Left renal cortex interstitium (tissue), 4 donors: ENCODE measurements at regions not wholly inside any gene's neighbourhood (a gene's known extent, or its start where the extent isn't known, plus 50 kb on each side); places are given as distances from the start of the nearest gene placed in this dataset.

Source experiments
- DNase-seq, 4 donors: peaks; one replicate each; pipeline ENCODE4 v3.0.0-alpha.2; 2013; ENCODE audit warnings: low read depth in 4 of 4, low spot score in 2 of 4, missing footprints in 1 of 4

DNA sequence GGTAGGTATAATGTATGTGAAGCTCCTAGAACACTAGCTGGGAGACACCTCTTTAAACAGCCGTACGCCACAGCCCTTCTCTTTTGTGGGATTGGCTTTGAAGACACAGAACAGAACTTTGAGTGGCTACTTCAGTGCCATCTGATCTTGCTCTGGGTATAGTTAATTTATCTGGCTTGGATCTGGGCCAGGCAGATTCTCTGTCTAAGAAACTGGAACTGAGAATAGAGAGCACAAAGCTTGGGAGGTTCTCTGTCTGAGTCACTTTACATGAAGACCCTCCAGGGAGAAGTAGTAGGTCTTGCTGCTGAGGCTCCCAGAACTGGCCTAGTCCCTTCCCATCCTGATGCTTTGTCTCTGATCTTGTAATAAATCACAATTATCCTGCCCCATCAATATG lies 721.0 kb upstream of the KIF2B start:
- no peak for DNase-seq

GRCh38 chr17:53100126-53100525 lies 722.6 kb upstream of the KIF2B start:
- peak in 1 of 4 donors; percentile 0 for DNase-seq

DNA sequence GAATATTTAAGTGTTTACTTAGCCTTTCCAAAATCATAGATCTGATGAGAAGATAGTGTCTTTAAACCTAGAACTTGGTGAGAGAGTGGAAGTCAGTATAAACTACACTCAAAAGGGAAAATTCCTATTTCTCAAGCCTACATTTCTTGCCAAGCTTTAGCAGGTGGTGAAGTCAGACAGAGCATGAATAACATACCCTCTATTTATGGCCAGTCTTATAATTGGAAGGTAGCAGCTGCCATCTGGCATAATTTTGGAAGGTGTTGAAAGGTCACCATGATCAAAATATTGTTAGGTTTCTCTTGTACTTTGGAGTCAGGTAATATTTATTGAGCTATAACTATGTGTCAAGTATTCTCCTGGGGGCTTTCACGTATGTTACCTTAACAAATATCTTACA lies 729.3 kb upstream of the KIF2B start:
- DNase-seq: no peak

- DNase-seq: no peak
These were observed 730.7 kb upstream of the KIF2B start for GRCh38 chr17:53092072-53092471.

GRCh38 chr17:53090770-53091169 lies 732.0 kb upstream of the KIF2B start:
- no peak for DNase-seq

DNA sequence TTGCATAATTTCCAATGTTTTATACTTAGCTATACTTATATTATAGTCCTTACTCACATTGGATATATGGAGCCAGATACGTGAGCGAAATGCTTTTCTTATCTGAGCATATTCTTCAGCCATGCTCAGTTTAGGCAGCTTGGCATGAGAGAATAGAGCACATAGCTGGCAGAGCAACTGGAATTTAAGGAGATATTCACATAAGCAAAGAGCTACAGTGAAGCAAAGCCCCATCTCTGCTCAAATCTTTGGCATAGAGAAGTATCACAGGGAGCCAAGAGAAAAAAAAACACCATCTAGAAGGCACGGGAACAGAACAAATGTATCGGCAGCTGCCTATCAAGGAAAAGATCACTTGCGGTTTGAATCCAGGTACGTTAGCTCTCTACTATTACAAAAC lies 734.2 kb upstream of the KIF2B start:
- no peak for DNase-seq

DNA sequence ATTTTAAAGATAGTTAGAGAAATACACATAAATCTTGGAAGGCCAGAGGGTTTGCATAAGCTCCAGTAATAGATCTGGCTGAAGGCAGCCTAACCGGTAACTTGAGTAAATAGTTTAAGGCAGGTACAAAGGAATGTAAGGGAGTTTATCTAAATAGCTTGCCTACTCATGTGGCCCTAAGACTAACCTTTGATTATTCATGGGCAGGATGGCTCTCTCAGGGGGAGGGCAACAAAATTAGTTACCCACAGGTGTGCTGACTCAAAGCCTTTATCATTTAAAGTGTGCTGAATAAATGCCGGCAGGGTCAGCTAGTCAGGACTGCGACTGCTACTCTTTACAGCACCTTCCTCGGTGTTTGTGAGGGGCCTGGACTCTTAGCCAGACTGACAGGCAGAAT lies 761.3 kb upstream of the KIF2B start:
- DNase-seq: peak in 1 of 4 donors; percentile 1

GRCh38 chr17:53058031-53058430 lies 764.7 kb upstream of the KIF2B start:
- DNase-seq: no peak

DNA sequence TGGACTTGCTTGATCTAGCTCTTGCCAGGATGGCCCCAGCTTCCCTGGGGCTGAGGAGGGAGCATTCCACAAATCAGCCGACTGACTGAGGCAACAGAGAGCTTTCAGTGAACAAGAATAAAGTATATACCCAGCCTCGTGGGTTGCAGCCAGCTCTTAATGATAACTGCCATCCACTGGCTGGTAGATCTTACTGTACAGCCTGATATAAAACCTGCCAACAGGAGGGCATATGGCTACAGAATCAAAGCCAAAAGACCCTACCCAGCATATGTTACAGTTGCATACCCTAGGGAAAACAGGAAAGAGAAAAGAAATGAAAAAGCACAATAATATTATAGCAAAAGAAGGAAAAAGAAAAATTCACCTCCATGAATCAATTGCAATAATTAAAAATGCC lies 775.9 kb upstream of the KIF2B start:
- DNase-seq: no peak

- DNase-seq: no peak
These were observed 782.7 kb upstream of the KIF2B start for GRCh38 chr17:53039981-53040380.

- no peak for DNase-seq
These were observed 789.4 kb upstream of the KIF2B start for GRCh38 chr17:53033297-53033696.

DNA sequence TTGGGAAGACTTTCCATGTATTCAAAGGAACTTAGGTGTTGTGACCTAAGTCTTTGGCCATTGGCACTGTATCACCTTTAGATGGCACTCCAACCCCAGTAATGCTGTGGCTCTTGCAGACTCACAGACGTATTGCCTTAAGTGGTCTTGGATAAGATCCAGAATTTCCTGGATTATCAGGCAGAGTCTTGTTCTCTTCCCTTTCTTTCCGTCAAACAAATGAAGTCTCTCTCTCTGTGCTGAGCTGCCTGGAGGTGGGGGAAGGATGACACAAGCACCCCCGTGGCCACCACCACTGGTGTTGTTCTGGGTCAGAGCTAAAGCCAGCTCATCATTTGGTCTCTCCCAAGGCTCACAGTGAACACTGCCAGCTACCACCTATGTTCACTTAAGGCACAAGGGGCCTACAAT lies 789.9 kb upstream of the KIF2B start:
- DNase-seq: peak in 3 of 4 donors; percentile 13 to 41 (median 23)

DNA sequence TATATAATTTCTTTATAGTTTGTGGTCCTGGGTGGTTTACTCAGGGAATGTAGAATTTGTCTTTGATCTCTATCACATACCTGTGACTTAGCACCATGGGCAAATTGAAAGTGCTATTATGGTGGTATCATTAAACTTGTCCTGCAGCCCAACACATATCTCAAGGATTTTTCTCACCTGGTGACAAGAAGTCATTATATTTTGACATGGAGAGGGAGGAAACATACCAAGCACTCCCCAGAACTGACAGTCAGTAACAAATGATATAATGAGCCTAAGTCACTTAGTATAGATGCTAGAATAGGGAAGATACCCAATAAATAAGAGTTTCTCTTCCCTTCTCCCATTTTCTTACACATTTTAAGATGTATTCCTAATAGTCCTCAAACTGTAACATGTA lies 805.5 kb upstream of the KIF2B start:
- DNase-seq: no peak

- DNase-seq: no peak
These were observed 806.6 kb upstream of the KIF2B start for GRCh38 chr17:53016085-53016484.

GRCh38 chr17:53012364-53012763 lies 810.4 kb upstream of the KIF2B start:
- no peak for DNase-seq

GRCh38 chr17:53006006-53006405 lies 816.7 kb upstream of the KIF2B start:
- DNase-seq: no peak

- DNase-seq: no peak
These were observed 817.8 kb upstream of the KIF2B start for GRCh38 chr17:53004902-53005301.

- DNase-seq: no peak
These were observed 826.8 kb upstream of the KIF2B start for GRCh38 chr17:52995881-52996280.

GRCh38 chr17:52995147-52995546 lies 827.6 kb upstream of the KIF2B start:
- no peak for DNase-seq

- no peak for DNase-seq
These were observed 827.6 kb upstream of the CA10 start for GRCh38 chr17:52986056-52986662.

DNA sequence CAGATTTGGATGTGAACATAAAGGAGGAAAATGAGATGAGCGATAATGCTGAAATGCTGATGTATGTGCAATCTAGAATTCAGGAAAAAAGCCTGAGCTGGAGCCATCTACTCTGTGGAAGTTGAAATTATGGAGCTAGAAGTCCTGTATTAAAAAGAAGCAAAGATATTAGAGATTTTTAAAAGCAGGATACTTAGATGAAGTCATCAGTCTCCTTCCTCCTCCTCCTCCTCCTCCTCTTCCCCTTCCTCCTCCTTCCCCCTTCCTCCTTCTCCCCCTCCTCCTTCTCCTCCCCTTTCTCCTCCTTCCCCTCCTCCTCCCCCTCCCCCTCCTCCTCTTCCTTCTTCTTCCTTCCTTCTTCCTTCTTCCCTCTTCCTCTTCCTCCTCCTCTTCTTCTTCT lies 823.8 kb upstream of the CA10 start:
- DNase-seq: no peak

GRCh38 chr17:52979921-52980320 lies 821.4 kb upstream of the CA10 start:
- no peak for DNase-seq

- no peak for DNase-seq
These were observed 807.3 kb upstream of the CA10 start for GRCh38 chr17:52965856-52966255.
